Ascending aorta (tissue), 2 donors: ENCODE measurements at regions not wholly inside any gene's neighbourhood (a gene's known extent, or its start where the extent isn't known, plus 50 kb on each side); places are given as distances from the start of the nearest gene placed in this dataset.

Source experiments
- DNase-seq, 2 donors: peaks; one replicate each; pipeline ENCODE4 v3.0.0-alpha.2; 2019; ENCODE audit warnings: low spot score in 2 of 2
- H3K27ac ChIP-seq, 2 donors: fragments of 200-600 bp; sonication (generic); one replicate each; pipeline ENCODE4 v1.5.1; 2016 to 2017; ENCODE audit warnings: mild to moderate bottlenecking in 1 of 2
- H3K27me3 ChIP-seq: fragments of 200-600 bp; sonication (generic); one replicate; pipeline ENCODE4 v1.5.1; 2017
- H3K36me3 ChIP-seq, 2 donors: fragments of 200-600 bp; sonication (generic); one replicate each; pipeline ENCODE4 v1.5.1; 2016
- H3K4me1 ChIP-seq, 2 donors: fragments of 200-600 bp; sonication (generic); one replicate each; pipeline ENCODE4 v1.5.1; 2016 to 2017; ENCODE audit warnings: mild to moderate bottlenecking in 1 of 2
- H3K4me3 ChIP-seq, 2 donors: fragments of 200-600 bp; sonication (generic); one replicate each; pipeline ENCODE4 v1.5.1; 2016 to 2017; ENCODE audit warnings: mild to moderate bottlenecking in 1 of 2
- H3K9me3 ChIP-seq, 2 donors: fragments of 200-600 bp; sonication (generic); one replicate each; pipeline ENCODE4 v1.5.1; 2016
- intact Hi-C: fragments of 100-400 bp; cut with DNase I; formaldehyde crosslinking; loops from one replicate; pipeline ENCODE4 v1.15.1; 2023
- TF ChIP-seq, protein P1 (sequence below), 3 experiments: fragments of 200-600 bp in 2 of 3; fragments of 450-650 bp in 1 of 3; sonication (generic) in 2 of 3; IDR thresholded peaks; one replicate each; pipeline ENCODE4 v1.5.1; 2016 to 2019; ENCODE audit warnings: antibody characterized with exemption in 3 of 3, mild to moderate bottlenecking in 1 of 3, moderate library complexity in 1 of 3

DNA sequence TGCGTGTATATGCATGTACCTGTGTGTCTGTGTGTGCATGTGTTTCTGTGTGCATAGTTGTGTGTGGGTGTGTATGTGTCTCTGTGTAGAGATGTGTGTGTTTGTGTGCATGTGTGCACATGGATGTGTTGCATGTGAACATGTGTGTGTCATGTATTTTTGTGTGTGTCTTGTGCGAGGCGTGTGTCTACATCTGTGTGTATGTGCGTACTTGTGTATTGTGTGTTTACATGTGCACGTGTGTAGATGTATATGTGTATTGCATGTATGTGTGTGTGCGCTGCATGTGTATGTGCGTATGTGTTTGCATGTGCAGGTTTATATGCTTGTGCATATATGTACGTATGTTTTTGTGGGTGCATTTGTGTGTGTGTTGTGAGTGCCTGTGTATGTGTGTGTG lies 735.2 kb downstream of the GALR1 start:
- Histone ChIP-seq H3K4me3 (no peak overlapping the region), H3K27me3 (no peaks in the 10 kb centered on the region), H3K36me3 (no peaks in the 10 kb centered on the region), H3K27ac (no peak overlapping the region), H3K4me1 (no peaks in the 10 kb centered on the region), H3K9me3 (no peaks in the 10 kb centered on the region)
- intact Hi-C loops = no loop called here
- DNase-seq = no peak
- TF ChIP-seq, protein P1, sequence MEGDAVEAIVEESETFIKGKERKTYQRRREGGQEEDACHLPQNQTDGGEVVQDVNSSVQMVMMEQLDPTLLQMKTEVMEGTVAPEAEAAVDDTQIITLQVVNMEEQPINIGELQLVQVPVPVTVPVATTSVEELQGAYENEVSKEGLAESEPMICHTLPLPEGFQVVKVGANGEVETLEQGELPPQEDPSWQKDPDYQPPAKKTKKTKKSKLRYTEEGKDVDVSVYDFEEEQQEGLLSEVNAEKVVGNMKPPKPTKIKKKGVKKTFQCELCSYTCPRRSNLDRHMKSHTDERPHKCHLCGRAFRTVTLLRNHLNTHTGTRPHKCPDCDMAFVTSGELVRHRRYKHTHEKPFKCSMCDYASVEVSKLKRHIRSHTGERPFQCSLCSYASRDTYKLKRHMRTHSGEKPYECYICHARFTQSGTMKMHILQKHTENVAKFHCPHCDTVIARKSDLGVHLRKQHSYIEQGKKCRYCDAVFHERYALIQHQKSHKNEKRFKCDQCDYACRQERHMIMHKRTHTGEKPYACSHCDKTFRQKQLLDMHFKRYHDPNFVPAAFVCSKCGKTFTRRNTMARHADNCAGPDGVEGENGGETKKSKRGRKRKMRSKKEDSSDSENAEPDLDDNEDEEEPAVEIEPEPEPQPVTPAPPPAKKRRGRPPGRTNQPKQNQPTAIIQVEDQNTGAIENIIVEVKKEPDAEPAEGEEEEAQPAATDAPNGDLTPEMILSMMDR (IDR thresholded peaks at IDR 0.05) = no peak

DNA sequence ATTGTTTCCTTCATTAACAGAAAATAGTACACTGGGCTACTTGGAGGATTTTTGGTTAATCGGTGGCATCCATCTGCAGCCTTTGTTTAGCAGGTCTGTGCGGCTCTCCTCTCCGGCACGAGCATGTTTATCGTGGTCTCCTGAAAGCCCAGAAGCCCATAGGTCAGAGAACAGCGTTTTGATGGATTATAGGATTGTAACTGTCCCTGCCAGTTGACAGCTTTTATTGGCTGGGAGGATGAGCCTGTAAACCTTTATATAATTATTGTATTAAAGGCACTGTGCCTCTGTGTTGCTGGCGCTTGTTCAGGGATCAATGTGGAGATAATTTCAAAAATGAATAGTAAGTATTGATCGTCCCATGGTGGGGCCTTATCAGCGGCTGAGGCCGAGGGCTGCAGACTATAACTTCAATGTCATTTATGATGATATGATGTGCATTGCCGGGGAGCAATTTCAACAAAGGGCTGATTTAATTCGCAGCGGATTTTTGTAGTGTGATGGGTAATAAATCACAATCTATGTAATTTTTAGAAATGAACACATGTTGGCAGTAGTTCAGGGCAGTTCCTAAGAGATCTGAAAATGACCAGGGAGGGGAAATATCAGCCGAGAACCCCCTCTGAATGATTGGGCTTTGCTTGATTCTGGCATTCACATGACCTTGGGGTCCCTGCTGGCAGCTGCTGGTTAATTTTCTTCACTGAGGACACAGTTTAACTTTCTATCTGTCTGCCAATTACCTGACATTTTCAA lies 736.1 kb downstream of the GALR1 start:
- no peak for DNase-seq
- H3K36me3 ChIP-seq = no peaks in the 10 kb centered on the region
- no peaks in the 10 kb centered on the region for H3K27me3 ChIP-seq
- TF ChIP-seq, protein P1 (IDR thresholded peaks at IDR 0.05) = no peak
- H3K27ac ChIP-seq = no peak overlapping the region
- H3K9me3 ChIP-seq = no peaks in the 10 kb centered on the region
- intact Hi-C loops = no loop called here
- no peaks in the 10 kb centered on the region for H3K4me1 ChIP-seq
- no peak overlapping the region for H3K4me3 ChIP-seq

DNA sequence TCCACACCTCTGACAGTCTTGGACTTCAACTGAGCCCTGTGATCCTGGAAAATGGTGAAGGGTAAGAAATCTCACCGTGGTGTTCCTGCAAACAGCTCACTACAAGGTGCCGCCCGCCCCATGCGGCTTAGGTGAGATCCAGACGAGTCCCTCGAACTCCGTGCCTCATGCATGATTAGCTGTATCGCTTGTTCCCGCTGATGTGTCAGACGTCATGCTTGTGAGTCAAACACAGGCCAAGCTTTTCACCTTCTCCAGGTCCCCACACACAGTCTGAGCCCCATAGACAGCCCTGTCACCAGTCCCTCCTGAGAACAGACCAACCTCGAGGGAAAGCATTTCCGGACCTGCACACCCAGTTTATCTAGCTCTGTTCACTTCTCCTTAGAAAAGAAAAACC lies 740.5 kb downstream of the GALR1 start:
- no peak overlapping the region for H3K27ac ChIP-seq
- H3K27me3 ChIP-seq = no peaks in the 10 kb centered on the region
- no peaks in the 10 kb centered on the region for H3K4me1 ChIP-seq
- H3K9me3 ChIP-seq = no peaks in the 10 kb centered on the region
- H3K4me3 ChIP-seq = no peak overlapping the region
- H3K36me3 ChIP-seq = no peaks in the 10 kb centered on the region
- intact Hi-C loops = no loop called here
- TF ChIP-seq, protein P1 (IDR thresholded peaks at IDR 0.05) = no peak
- no peak for DNase-seq

DNA sequence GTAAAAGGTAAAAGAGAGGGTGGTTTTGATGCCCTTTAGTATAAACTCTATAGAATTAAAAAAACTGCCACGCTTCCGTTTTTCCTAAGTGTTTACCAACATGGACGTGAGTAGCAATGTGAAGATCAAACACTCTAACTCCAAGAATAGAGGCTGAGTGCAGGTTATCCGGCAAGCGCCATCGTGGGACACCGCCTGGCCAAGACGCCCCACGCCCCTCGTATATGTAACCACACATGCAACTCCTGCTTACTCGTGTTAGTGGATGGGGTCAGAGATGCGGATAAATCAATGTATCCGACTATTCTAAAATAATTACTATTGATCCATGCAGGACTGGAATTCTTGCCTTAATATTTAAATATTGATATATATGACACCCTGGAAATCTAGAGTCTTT lies 741.3 kb downstream of the GALR1 start:
- DNase-seq = no peak
- H3K36me3 ChIP-seq = no peaks in the 10 kb centered on the region
- no peaks in the 10 kb centered on the region for H3K4me1 ChIP-seq
- TF ChIP-seq, protein P1 (IDR thresholded peaks at IDR 0.05) = no peak
- no peaks in the 10 kb centered on the region for H3K27me3 ChIP-seq
- H3K27ac ChIP-seq = no peak overlapping the region
- no peaks in the 10 kb centered on the region for H3K9me3 ChIP-seq
- intact Hi-C loops = no loop called here
- H3K4me3 ChIP-seq = no peak overlapping the region

DNA sequence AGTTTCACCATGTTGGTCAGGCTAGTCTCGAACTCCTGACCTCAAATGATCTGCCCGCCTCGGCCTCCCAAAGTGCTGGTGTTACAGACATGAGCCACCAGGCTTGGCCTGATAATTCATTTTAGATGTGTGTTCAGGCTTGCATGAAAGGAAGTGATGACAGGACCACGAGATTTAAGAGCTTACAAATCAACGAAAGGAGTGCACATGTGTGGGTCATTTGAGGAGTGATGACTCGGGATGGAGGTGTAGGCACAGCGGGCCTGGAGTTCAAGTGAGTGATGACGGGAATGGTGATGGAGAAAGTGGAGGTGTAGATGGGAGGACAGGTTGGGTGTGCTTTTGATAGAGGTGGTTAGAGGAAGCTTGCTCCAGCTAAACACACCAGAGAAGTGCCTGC lies 742.4 kb downstream of the GALR1 start:
- DNase-seq = no peak

More for the DNA sequence above, 742.4 kb downstream of the GALR1 start:
- TF ChIP-seq, protein P1 (IDR thresholded peaks at IDR 0.05) = no peak
- Histone ChIP-seq H3K9me3 (no peaks in the 10 kb centered on the region), H3K4me1 (no peaks in the 10 kb centered on the region), H3K36me3 (no peaks in the 10 kb centered on the region), H3K4me3 (no peak overlapping the region), H3K27me3 (no peaks in the 10 kb centered on the region), H3K27ac (no peak overlapping the region)
- intact Hi-C loops = no loop called here
